Aorta (tissue), 5 donors: ENCODE measurements at regions not wholly inside any gene's neighbourhood (a gene's known extent, or its start where the extent isn't known, plus 50 kb on each side); places are given as distances from the start of the nearest gene placed in this dataset.

Experiments
- ATAC-seq: fragments of 200-7000 bp; cut with Tn5 transposase; one replicate; pipeline ENCODE4 v1.9.1; 2022; ENCODE audit warnings: moderate library complexity; ENCODE audit not compliant: low FRiP score
- DNase-seq, 2 donors: peaks; one replicate each; pipeline ENCODE4 v3.0.0-alpha.2; 2020
- H3K27ac ChIP-seq, 2 donors: one replicate each; pipeline ENCODE4 v1.5.1; 2013; ENCODE audit warnings: low read length in 2 of 2, mild to moderate bottlenecking in 2 of 2, moderate library complexity in 2 of 2, control low read depth in 1 of 2, inconsistent platforms in 1 of 2, low read depth in 1 of 2
- H3K27me3 ChIP-seq, 2 donors: one replicate each; pipeline ENCODE4 v1.6.1; 2013; ENCODE audit warnings: control low read depth in 1 of 2, low read length in 1 of 2, mild to moderate bottlenecking in 1 of 2, moderate library complexity in 1 of 2; ENCODE audit not compliant: insufficient read depth in 2 of 2, control insufficient read depth in 1 of 2
- H3K36me3 ChIP-seq, 2 donors: one replicate each; pipeline ENCODE4 v1.6.1; 2013; ENCODE audit warnings: control low read depth in 1 of 2, low read length in 1 of 2, mild to moderate bottlenecking in 1 of 2; ENCODE audit not compliant: insufficient read depth in 2 of 2, control insufficient read depth in 1 of 2
- H3K4me1 ChIP-seq, 2 donors: one replicate each; pipeline ENCODE4 v1.6.1; 2013; ENCODE audit warnings: low read length in 2 of 2, control low read depth in 1 of 2, mild to moderate bottlenecking in 1 of 2, moderate library complexity in 1 of 2; ENCODE audit not compliant: insufficient read depth in 2 of 2, control insufficient read depth in 1 of 2
- H3K4me3 ChIP-seq, 2 donors: one replicate each; pipeline ENCODE4 v1.5.1; 2013; ENCODE audit warnings: low read length in 2 of 2, control low read depth in 1 of 2, mild to moderate bottlenecking in 1 of 2
- H3K9me3 ChIP-seq: one replicate; pipeline ENCODE4 v1.6.1; 2013; ENCODE audit warnings: mild to moderate bottlenecking, low read length; ENCODE audit not compliant: control insufficient read depth
- WGBS, 2 donors: extraction: QIAGEN DNeasy Blood & Tissue Kit; methylation state at CpG; one replicate each; pipeline ENCODE4 v1.1.7; 2013; 5-methylcytosine and 5-hydroxymethylcytosine counted together
- intact Hi-C, 2 donors: fragments of 100-400 bp; cut with DNase I; formaldehyde crosslinking; loops; one replicate each; pipeline versions ENCODE4 v1.14.2 to v1.15.0; 2022
- donor health status: healthy with polysubstance abuse.
- donor health status: Bipolar disorder and iron deficiency.
- donor health status: DM: no; HTN: no; CAD: no.
- donor health status: DM: no; HTN: no; CAD: no.
- donor health status: DM: yes; HTN: yes; CAD: no.

- Histone ChIP-seq H3K27ac (no peak overlapping the region), H3K4me3 (no peak overlapping the region), H3K36me3 (no peaks in the 10 kb centered on the region), H3K27me3 (no peaks in the 10 kb centered on the region), H3K4me1 (peaks cover 6 to 11% of the 10 kb centered on the region in 2 donors), H3K9me3 (no peaks in the 10 kb centered on the region)
- WGBS, 2 donors = 50 to 57% methylated on average over 4 of the region's 4 CpGs
- DNase-seq (no peak), ATAC-seq (no peak)
- intact Hi-C loops = no loop called here
Observed at GRCh38 chr18:22490429-22490846, 72.7 kb upstream of the CTAGE1 start.

GRCh38 chr18:22493255-22493654 is 75.5 kb upstream of the CTAGE1 start:
- Histone ChIP-seq H3K36me3 (no peaks in the 10 kb centered on the region), H3K27me3 (no peaks in the 10 kb centered on the region), H3K27ac (no peak overlapping the region), H3K4me3 (no peak overlapping the region), H3K4me1 (peaks cover 6 to 11% of the 10 kb centered on the region in 2 donors), H3K9me3 (no peaks in the 10 kb centered on the region)
- no peak for ATAC-seq
- intact Hi-C loops = loop anchor here in 1 of 2 donors (2.0 kb wide), 1 partner anchor 20 kb away; no protein-coding TSS in a partner anchor
- no peak for DNase-seq

GRCh38 chr18:22493940-22494339 is 76.2 kb upstream of the CTAGE1 start:
- Histone ChIP-seq H3K4me1 (peaks cover 2 to 8% of the 10 kb centered on the region in 2 donors), H3K27ac (peak overlapping the region; percentile 57 to 64), H3K4me3 (no peak overlapping the region), H3K9me3 (no peaks in the 10 kb centered on the region), H3K36me3 (no peaks in the 10 kb centered on the region), H3K27me3 (no peaks in the 10 kb centered on the region)
- ATAC-seq (no peak), DNase-seq (no peak)
- 22 to 25% methylated on average over 4 of the region's 4 CpGs for WGBS, 2 donors
- intact Hi-C loops = loop anchor here in 1 of 2 donors (2.0 kb wide), 1 partner anchor 21 kb away; no protein-coding TSS in a partner anchor

- peak; percentile 76 for ATAC-seq
- intact Hi-C loops = loop anchor here in 1 of 2 donors (5.0 kb wide), 1 partner anchor 48 kb away; no protein-coding TSS in a partner anchor
- Histone ChIP-seq H3K36me3 (no peaks in the 10 kb centered on the region), H3K4me3 (no peak overlapping the region), H3K27me3 (no peaks in the 10 kb centered on the region), H3K4me1 (peaks cover 2 to 5% of the 10 kb centered on the region in 2 donors), H3K9me3 (no peaks in the 10 kb centered on the region), H3K27ac (peak overlapping the region in 1 of 2 donors; percentile 67)
- no peak for DNase-seq
- WGBS, 2 donors = 4 to 8% methylated on average over 2 of the region's 2 CpGs
Observed at GRCh38 chr18:22494771-22495170, 77.1 kb upstream of the CTAGE1 start.

- no peaks in the 10 kb centered on the region for H3K4me1 ChIP-seq
- no peak overlapping the region for H3K27ac ChIP-seq
- no peak for ATAC-seq
- intact Hi-C loops = loop anchor here in 1 of 2 donors (5.0 kb wide), 1 partner anchor 43 kb away; no protein-coding TSS in a partner anchor
- no peak for DNase-seq
- no peaks in the 10 kb centered on the region for H3K9me3 ChIP-seq
- H3K36me3 ChIP-seq = no peaks in the 10 kb centered on the region
- no peaks in the 10 kb centered on the region for H3K27me3 ChIP-seq
- H3K4me3 ChIP-seq = no peak overlapping the region
Observed at GRCh38 chr18:22499421-22499820, 81.7 kb upstream of the CTAGE1 start.

- DNase-seq = no peak
- no peaks in the 10 kb centered on the region for H3K9me3 ChIP-seq
- H3K27me3 ChIP-seq = no peaks in the 10 kb centered on the region
- WGBS, 2 donors = 36 to 42% methylated on average over 3 of the region's 3 CpGs
- H3K27ac ChIP-seq = no peak overlapping the region
- intact Hi-C loops = loop anchor here in 1 of 2 donors (2.0 kb wide), 1 partner anchor 37 kb away; no protein-coding TSS in a partner anchor
- H3K4me3 ChIP-seq = no peak overlapping the region
- ATAC-seq = peak; percentile 63
- no peaks in the 10 kb centered on the region for H3K4me1 ChIP-seq
- no peaks in the 10 kb centered on the region for H3K36me3 ChIP-seq
Observed at GRCh38 chr18:22503803-22504202, 86.1 kb upstream of the CTAGE1 start.

GRCh38 chr18:22504251-22505030 is 86.7 kb upstream of the CTAGE1 start:
- no peaks in the 10 kb centered on the region for H3K4me1 ChIP-seq
- no peaks in the 10 kb centered on the region for H3K27me3 ChIP-seq
- peak; percentile 36 for ATAC-seq
- H3K9me3 ChIP-seq = no peaks in the 10 kb centered on the region
- no peak overlapping the region for H3K27ac ChIP-seq
- 94 to 96% methylated on average over 2 of the region's 2 CpGs for WGBS, 2 donors
- no peak overlapping the region for H3K4me3 ChIP-seq
- DNase-seq = no peak
- H3K36me3 ChIP-seq = no peaks in the 10 kb centered on the region
- intact Hi-C loops = loop anchor here in 1 of 2 donors (2.0 kb wide), 1 partner anchor 36 kb away; no protein-coding TSS in a partner anchor

- ATAC-seq = no peak
- Histone ChIP-seq H3K4me3 (no peak overlapping the region), H3K27me3 (no peaks in the 10 kb centered on the region), H3K36me3 (no peaks in the 10 kb centered on the region), H3K9me3 (no peaks in the 10 kb centered on the region), H3K27ac (no peak overlapping the region), H3K4me1 (no peaks in the 10 kb centered on the region)
- no peak for DNase-seq
- 31 to 34% methylated on average over 1 of the region's 1 CpG for WGBS, 2 donors
- intact Hi-C loops = loop anchor here in 1 of 2 donors (2.0 kb wide), 1 partner anchor 36 kb away; no protein-coding TSS in a partner anchor
Observed at GRCh38 chr18:22505141-22505591, 87.5 kb upstream of the CTAGE1 start.

GRCh38 chr18:22507055-22507454 is 89.3 kb upstream of the CTAGE1 start:
- intact Hi-C loops = no loop called here
- Histone ChIP-seq H3K4me3 (no peak overlapping the region), H3K27ac (no peak overlapping the region), H3K36me3 (no peaks in the 10 kb centered on the region), H3K9me3 (no peaks in the 10 kb centered on the region), H3K27me3 (no peaks in the 10 kb centered on the region), H3K4me1 (no peaks in the 10 kb centered on the region)
- DNase-seq (no peak), ATAC-seq (no peak)
- whole genome bisulfite sequencing, 2 donors = 87 to 93% methylated on average over 2 of the region's 2 CpGs
